Limb (tissue), 2 donors: ENCODE measurements at regions not wholly inside any gene's neighbourhood (a gene's known extent, or its start where the extent isn't known, plus 50 kb on each side); places are given as distances from the start of the nearest gene placed in this dataset.
A peak's percentile ranks its signal among the peaks of the same experiment; 100 is the strongest.
"Not testable (repeated sequence)": the region's sequence is repeated elsewhere in the genome, so short reads cannot be mapped to it uniquely, and the experiment has no call there.

Experiments used
- DNase-seq, 2 donors: peaks; one replicate each; pipeline ENCODE4 v3.0.0-alpha.2; 2016; ENCODE audit errors: extremely low spot score in 2 of 2

DNA sequence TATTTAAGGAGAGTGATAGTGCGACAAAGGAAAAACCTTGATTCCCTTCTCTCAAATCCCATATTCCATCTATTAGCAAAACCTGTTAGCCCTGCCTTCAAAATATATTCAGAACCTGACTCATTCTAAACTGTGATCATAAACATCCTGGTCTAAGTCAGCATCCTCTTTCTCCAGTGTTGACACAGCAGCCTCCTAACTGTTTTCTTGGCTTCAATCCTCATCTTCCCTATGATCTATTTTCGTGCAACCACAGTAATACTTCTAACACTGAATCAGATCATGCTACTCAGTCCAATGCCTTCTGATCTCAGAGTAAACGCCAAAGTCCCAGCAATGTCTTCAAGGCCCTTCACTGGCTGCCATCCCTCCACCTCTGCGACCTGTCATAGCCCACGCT is 785.1 kb downstream of the EDEM1 start:
- no peak for DNase-seq

GRCh38 chr3:5974630-5975322 is 787.3 kb downstream of the EDEM1 start:
- no peak for DNase-seq

GRCh38 chr3:5977331-5977730 is 789.8 kb downstream of the EDEM1 start:
- no peak for DNase-seq

DNA sequence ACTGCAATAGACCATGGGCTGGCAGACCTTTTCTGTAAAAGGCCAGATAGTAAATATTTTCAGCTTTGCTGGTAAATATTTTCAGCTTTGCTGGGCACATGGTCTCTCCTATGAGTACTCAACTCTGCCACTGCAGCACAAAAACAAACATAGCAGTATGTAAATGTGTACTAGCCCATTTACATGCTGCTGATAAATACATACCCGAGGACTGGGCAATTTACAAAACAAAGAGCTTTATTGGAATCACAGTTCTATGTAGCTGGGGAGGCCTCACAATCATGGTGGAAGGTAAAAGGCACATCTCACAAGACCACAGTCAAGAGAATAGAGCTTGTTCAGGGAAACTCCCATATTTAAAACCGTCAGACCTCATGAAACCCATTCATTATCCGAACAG is 793.0 kb downstream of the EDEM1 start:
- DNase-seq = no peak

- no peak for DNase-seq
These were observed 807.1 kb downstream of the EDEM1 start for GRCh38 chr3:5994651-5995050.

DNA sequence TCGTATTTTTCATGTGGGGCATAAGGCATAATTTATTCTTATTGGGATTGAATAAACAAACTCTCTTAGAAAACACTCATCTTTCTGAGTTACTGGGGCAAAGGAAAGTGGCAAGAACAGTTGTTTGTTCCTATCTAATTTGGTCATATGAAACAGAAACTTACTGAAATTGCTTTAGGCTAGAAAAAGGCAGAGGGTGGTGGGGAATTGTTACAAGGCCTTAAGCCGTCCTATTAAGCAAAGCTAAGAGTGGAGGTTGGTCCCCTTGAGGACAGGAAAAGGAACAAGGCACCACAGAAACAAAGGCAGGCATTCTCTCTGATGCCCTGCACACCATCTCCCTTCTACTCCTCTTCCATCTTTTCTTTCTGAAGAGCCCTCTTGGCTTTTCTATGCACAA is 830.9 kb downstream of the EDEM1 start:
- DNase-seq = no peak

- DNase-seq = no peak
These were observed 835.1 kb downstream of the EDEM1 start for GRCh38 chr3:6022621-6023020.

DNA sequence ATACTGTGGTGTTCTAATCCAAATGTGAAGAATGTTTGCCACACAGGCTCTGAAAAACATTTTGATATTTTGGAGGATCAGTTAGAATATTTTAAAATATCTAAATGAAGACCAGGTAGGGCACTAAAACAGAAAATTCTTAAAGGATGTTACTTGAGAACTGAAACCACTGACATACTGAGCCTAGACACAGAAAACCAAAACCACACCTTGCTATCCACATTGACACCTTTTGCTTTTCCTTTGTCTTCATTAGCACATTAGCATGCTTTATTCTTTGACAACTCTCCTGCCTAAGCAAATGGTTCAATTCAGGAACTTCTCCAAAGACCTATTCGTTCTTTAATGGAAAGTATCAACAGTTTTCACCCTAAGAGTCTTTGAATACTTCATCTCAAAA is 835.9 kb upstream of the GRM7 start:
- DNase-seq = no peak

GRCh38 chr3:6030648-6031047 is 830.3 kb upstream of the GRM7 start:
- not testable (repeated sequence) for DNase-seq

DNA sequence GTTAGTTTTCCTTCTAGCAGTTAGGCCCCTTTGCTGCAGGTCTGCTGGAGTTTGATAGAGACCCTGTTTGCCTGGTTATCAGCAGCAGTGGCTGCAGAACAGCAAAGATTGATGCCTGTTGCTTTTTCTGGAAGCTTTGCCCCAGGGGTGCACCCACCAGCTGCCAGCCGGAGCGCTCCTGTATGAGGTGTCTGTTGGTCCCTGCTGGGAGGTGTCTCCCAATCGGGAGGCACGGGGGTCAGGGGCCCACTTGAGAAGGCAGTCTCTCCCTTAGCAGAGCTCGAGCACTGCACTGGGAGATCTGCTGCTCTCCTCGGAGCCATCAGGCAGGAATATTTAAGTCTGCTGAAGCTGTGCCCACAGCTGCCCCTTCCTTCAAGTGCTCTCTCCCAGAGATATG is 825.3 kb upstream of the GRM7 start:
- no peak for DNase-seq

GRCh38 chr3:6039971-6040370 is 820.9 kb upstream of the GRM7 start:
- DNase-seq = no peak

- no peak for DNase-seq
These were observed 819.0 kb upstream of the GRM7 start for GRCh38 chr3:6041894-6042293.

- DNase-seq = no peak
These were observed 813.9 kb upstream of the GRM7 start for GRCh38 chr3:6047016-6047415.

DNA sequence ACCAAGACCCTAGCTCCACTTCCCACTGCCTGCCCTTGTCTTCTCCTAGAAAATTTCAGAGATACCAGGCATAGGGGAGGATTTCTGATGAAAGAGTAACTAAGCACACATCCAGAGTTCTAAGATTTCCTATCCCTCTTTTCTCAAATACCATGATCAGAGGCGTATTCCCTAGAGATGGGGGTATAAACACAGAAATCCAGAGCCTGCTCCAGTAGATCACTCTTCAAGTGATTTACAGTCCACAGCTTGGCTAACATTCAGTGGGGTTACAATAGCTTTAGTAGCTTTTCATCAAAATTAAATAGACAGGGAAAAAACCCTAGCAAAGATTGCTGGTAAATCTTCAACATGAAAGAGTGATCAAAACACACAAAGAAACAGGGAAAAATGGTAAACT is 800.7 kb upstream of the GRM7 start:
- no peak for DNase-seq

- no peak for DNase-seq
These were observed 798.4 kb upstream of the GRM7 start for GRCh38 chr3:6062261-6063187.

DNA sequence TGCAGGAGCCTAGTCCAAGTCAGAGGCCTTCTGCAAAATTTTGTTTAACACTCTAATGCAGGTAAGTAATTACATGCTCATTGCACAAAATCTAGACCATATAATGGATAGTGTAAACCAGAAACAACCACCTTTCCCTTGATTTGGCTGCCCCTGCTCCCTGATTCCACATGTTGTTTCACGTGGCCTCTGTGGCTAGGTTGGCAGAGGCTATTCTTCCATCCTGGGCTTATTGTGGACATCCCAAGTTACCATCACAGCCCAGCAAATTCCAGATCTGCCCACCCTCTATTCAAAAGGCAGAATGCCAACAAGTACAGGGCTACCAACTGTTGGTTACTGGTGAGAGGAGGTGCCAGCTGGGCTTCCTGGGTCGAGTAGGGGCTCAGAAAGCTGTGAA is 794.5 kb upstream of the GRM7 start:
- no peak for DNase-seq

DNA sequence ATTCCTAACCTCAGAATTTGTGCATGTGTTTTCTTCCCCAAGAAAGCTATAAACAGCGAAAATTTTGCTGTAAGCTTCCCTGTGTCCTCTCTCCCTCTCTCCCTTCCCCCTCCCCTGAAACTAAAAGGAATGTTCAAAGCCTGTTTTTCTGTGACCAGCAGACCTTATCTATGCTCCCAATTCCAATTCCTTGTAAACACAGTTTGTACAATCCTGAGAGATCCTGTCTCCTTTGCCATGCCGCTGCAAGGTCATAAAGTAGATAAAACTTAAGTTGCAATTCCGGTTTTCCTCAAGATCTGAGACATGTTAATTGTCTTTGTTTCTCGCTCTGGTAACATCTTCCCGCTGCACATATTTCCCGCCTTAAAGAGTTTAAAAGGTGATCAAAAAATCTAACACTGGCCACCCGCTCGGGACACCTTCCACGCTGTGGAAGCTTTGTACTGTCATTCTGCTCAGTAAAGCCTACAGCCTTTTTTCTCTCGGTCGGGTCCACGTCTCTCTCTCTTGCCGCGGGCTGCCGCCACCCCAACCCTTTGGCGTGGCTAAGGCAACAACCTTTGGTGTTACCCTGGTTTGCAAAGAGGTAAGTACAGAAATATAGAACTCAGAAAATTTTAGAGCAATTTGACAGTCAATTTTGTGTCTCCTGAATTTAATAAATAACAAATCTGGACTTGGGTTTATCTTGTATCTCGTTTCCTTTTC is 793.9 kb upstream of the GRM7 start:
- not testable (repeated sequence) for DNase-seq

GRCh38 chr3:6074952-6075351 is 786.0 kb upstream of the GRM7 start:
- no peak for DNase-seq

DNA sequence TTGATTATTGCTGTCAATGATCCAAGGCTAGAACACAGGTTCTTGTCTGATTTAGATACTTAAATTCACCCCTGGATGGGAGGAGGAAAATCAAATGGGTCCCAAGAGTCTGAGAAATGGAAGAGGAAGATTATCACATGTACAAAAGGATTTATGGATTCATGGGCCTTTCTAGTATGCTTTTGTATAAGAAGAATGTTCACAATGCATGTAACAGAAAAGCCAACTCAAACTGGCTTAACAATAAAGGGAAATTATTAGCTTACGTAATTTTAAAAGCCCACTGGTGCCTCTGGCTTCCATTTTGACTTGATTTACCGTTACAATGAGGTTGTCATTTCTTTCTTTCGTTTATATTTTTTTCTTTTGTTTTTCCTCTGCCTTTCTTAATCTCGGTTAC is 782.5 kb upstream of the GRM7 start:
- no peak for DNase-seq

- peak in 1 of 2 donors; percentile 14 for DNase-seq
These were observed 781.9 kb upstream of the GRM7 start for GRCh38 chr3:6079011-6079410.

DNA sequence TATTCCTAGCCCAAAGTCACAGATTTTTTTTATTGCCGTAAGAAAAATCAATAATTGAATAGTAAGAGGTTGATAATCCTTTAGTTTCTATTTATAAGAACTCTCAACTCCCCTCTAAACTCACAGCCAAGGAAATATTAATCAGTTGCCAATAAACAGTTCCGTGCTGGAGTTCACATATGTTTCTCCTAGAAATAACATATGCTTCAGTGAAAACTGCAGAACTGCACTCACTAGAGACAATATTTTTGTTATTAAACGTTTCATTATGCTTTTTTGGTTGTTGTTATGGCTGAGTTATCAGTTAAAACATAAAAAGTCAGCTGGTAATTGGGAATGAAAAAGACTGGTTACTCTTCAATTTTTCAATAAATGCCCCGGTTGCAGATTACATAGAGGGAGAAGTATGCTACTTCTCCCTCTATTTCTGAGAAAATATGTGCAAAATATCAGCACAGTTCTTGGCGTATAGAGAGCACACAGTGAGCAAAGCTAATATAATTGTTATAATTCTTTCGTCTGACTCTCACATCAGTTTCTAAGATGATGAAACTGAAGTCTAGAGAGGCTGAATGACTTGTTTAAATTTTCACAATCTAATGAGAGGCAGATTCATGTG is 781.2 kb upstream of the GRM7 start:
- DNase-seq = peak in 1 of 2 donors; percentile 32

GRCh38 chr3:6088433-6088832 is 772.5 kb upstream of the GRM7 start:
- DNase-seq = no peak
